ENCODE measurements at regions not wholly inside any gene's neighbourhood (a gene's known extent, or its start where the extent isn't known, plus 50 kb on each side); places are given as distances from the start of the nearest gene placed in this dataset.

- no peaks in the 10 kb centered on the region for H3K27me3 ChIP-seq
- H3K27ac ChIP-seq: no peak overlapping the region
- H3K4me3 ChIP-seq: no peak overlapping the region
- H3K9me3 ChIP-seq: no peaks in the 10 kb centered on the region
- no peaks in the 10 kb centered on the region for H3K4me1 ChIP-seq
- H3K36me3 ChIP-seq: no peaks in the 10 kb centered on the region
- TF ChIP-seq CTCF (IDR thresholded peaks at IDR 0.05): no peak
- ATAC-seq (no peak), DNase-seq (no peak)
- intact Hi-C loops (cut with DNase I): no loop called here
Measured at GRCh38 chr5:130571076-130571475, 594.0 kb downstream of the HINT1 start.

GRCh38 chr5:130568791-130569190, 596.3 kb downstream of the HINT1 start:
- DNase-seq (no peak), ATAC-seq (no peak)
- Histone ChIP-seq H3K4me3 (no peak overlapping the region), H3K4me1 (no peaks in the 10 kb centered on the region), H3K9me3 (no peaks in the 10 kb centered on the region), H3K27ac (no peak overlapping the region), H3K36me3 (no peaks in the 10 kb centered on the region), H3K27me3 (no peaks in the 10 kb centered on the region)
- no peak for TF ChIP-seq CTCF (IDR thresholded peaks at IDR 0.05)
- WGBS, 2 donors: 63 to 71% methylated on average over 1 of the region's 1 CpG
- intact Hi-C loops (cut with DNase I): no loop called here

- no peak overlapping the region for H3K4me3 ChIP-seq
- H3K27ac ChIP-seq: no peak overlapping the region
- TF ChIP-seq CTCF (IDR thresholded peaks at IDR 0.05): no peak
- H3K4me1 ChIP-seq: no peaks in the 10 kb centered on the region
- 84 to 91% methylated on average over 3 of the region's 3 CpGs for WGBS, 2 donors
- no peaks in the 10 kb centered on the region for H3K27me3 ChIP-seq
- DNase-seq (no peak), ATAC-seq (no peak)
- H3K9me3 ChIP-seq: peaks cover 0 to 38% (median 6%) of the 10 kb centered on the region in 11 donors
- intact Hi-C loops (cut with DNase I): no loop called here
- H3K36me3 ChIP-seq: no peaks in the 10 kb centered on the region
Measured at GRCh38 chr5:130555429-130555828, 609.6 kb downstream of the HINT1 start.

- Histone ChIP-seq H3K9me3 (peaks cover 0 to 14% (median under 1%) of the 10 kb centered on the region in 11 donors), H3K4me3 (no peak overlapping the region), H3K27ac (peak overlapping the region in 2 of 10 donors; percentile 17 to 47), H3K36me3 (no peaks in the 10 kb centered on the region), H3K27me3 (no peaks in the 10 kb centered on the region), H3K4me1 (no peaks in the 10 kb centered on the region)
- intact Hi-C loops (cut with DNase I): no loop called here
- 66 to 71% methylated on average over 2 of the region's 2 CpGs for WGBS, 2 donors
- no peak for TF ChIP-seq CTCF (IDR thresholded peaks at IDR 0.05)
- no peak for ATAC-seq
- DNase-seq: no peak
Measured at GRCh38 chr5:130550562-130550928, 614.5 kb downstream of the HINT1 start.

Data from heart right ventricle (tissue), 16 donors.